ENCODE measurements at regions not wholly inside any gene's neighbourhood (a gene's known extent, or its start where the extent isn't known, plus 50 kb on each side); places are given as distances from the start of the nearest gene placed in this dataset.

DNA sequence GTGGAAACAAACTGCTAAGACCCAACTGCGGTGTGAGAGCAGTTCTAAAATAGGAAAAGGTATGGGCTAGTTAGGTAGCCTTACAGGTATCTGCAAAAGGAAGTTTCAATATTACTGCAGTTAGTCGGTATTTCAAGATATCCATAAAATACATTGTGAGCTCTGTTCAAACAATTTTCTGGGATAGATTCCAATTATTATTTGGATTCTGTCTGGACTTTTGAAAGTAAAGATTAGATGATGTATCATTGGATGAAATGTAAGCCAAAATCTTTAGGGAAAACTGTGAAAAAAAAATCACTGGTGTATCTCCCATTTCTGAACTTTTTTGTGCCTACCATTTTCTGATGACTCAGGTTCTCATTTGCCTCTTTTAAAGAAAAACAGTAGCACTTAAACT, 621.6 kb downstream of the CCER1 start:
- H4K20me1 ChIP-seq (replicated peaks; ENCODE audit: control insufficient read depth, extremely low read depth, insufficient read depth, low read length) = no peaks in the 10 kb centered on the region
- no peaks in the 10 kb centered on the region for H3K79me2 ChIP-seq (ENCODE audit: control insufficient read depth, insufficient read depth, low read length)
- dilution Hi-C loops (cut with MboI; ENCODE audit: extremely low pct_ligation_motif_present, low sequenced_read_pairs) (no loop called here), intact Hi-C loops (cut with micrococcal nuclease) (loop anchor here (10.0 kb wide), 1 partner anchor 521 kb away; no protein-coding TSS in a partner anchor)
- CTCF ChIA-PET = interaction anchor here (0.9 kb wide), 1 partner anchor 12 kb away, joined by 5 read pairs; no protein-coding TSS in a partner anchor
- no peak for TF ChIP-seq MYC (IDR thresholded peaks at IDR 0.05; ENCODE audit: low read depth, low read length)
- no peak overlapping the region for H3K4me3 ChIP-seq (replicated peaks in 1 of 3; ENCODE audit: insufficient read depth in 1 of 3, low read depth in 1 of 3, low read length in 3 of 3)
- no peak overlapping the region for H3K27ac ChIP-seq (ENCODE audit: insufficient read depth, low read depth, low read length)
- BruUV-seq (replicated peaks) = no TSS peak
- POLR2A ChIA-PET = no interaction called here
- H3K4me2 ChIP-seq (ENCODE audit: insufficient read depth, low read length) = no peak overlapping the region
- peaks cover 45% of the 10 kb centered on the region for H3K4me1 ChIP-seq (ENCODE audit: control insufficient read depth, extremely low read depth, insufficient read depth, low read length)
- no peak overlapping the region for H3K9ac ChIP-seq (replicated peaks; ENCODE audit: extremely low read depth, insufficient read depth, low read length)
- no peaks in the 10 kb centered on the region for H3K27me3 ChIP-seq (ENCODE audit: control insufficient read depth in 2 of 2, insufficient read depth in 2 of 2, low read length in 2 of 2)
- H3K36me3 ChIP-seq (ENCODE audit: control insufficient read depth in 2 of 2, extremely low read depth in 1 of 2, insufficient read depth in 2 of 2, low read length in 2 of 2) = no peaks in the 10 kb centered on the region
- no peak for DNase-seq (ENCODE audit: low read depth, low spot score)
- H3K9me3 ChIP-seq (replicated peaks; ENCODE audit: control insufficient read depth, insufficient read depth, low read length) = no peaks in the 10 kb centered on the region
- no peaks in the 10 kb centered on the region for H3K9me1 ChIP-seq (replicated peaks; ENCODE audit: control insufficient read depth, extremely low read depth, insufficient read depth, low read length)
- H2AFZ ChIP-seq (ENCODE audit: low read depth, low read length) = peak overlapping the region; percentile 33
- FAIRE-seq = no peak

DNA sequence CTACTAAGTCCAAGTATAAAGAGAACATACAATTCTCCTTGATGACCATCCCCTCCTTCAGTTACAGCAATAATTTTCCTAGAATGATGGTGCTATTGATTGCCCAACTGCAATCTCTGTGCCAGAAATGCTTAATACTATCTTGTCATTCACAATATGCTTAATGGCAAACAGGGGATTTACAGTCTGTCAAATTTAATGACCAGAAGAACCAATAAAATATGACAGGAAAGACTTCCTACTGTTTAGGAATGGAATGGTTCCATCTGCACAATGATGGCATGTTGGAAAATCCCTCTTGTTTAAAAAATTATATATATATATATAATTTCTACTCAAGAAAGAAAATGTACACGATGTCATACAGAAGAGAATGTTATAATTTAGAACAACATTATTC, 623.2 kb downstream of the CCER1 start:
- intact Hi-C loops (cut with micrococcal nuclease) = loop anchor here (2.0 to 10.0 kb wide), 3 partner anchors 39 to 523 kb away; no protein-coding TSS in a partner anchor
- Histone ChIP-seq H3K4me2 (ENCODE audit: insufficient read depth, low read length) (no peak overlapping the region), H3K36me3 (ENCODE audit: control insufficient read depth in 2 of 2, extremely low read depth in 1 of 2, insufficient read depth in 2 of 2, low read length in 2 of 2) (no peaks in the 10 kb centered on the region), H3K9ac (replicated peaks; ENCODE audit: extremely low read depth, insufficient read depth, low read length) (no peak overlapping the region), H3K4me3 (replicated peaks in 1 of 3; ENCODE audit: insufficient read depth in 1 of 3, low read depth in 1 of 3, low read length in 3 of 3) (no peak overlapping the region), H3K9me1 (replicated peaks; ENCODE audit: control insufficient read depth, extremely low read depth, insufficient read depth, low read length) (no peaks in the 10 kb centered on the region), H2AFZ (ENCODE audit: low read depth, low read length) (no peak overlapping the region), H4K20me1 (replicated peaks; ENCODE audit: control insufficient read depth, extremely low read depth, insufficient read depth, low read length) (no peaks in the 10 kb centered on the region), H3K27me3 (ENCODE audit: control insufficient read depth in 2 of 2, insufficient read depth in 2 of 2, low read length in 2 of 2) (no peaks in the 10 kb centered on the region), H3K79me2 (ENCODE audit: control insufficient read depth, insufficient read depth, low read length) (no peaks in the 10 kb centered on the region), H3K4me1 (ENCODE audit: control insufficient read depth, extremely low read depth, insufficient read depth, low read length) (peaks cover 61% of the 10 kb centered on the region), H3K9me3 (replicated peaks; ENCODE audit: control insufficient read depth, insufficient read depth, low read length) (no peaks in the 10 kb centered on the region), H3K27ac (ENCODE audit: insufficient read depth, low read depth, low read length) (peak overlapping the region; percentile 85)
- no peak for FAIRE-seq
- ChIA-PET POLR2A (no interaction called here), CTCF (no interaction called here)
- dilution Hi-C loops (cut with MboI; ENCODE audit: extremely low pct_ligation_motif_present, low sequenced_read_pairs) = no loop called here
- no TSS peak for BruUV-seq (replicated peaks)
- TF ChIP-seq EZH2 (IDR thresholded peaks at IDR 0.05; ENCODE audit: borderline replicate concordance, low read depth, low read length, severe bottlenecking) (no peak), POLR2AphosphoS5 (IDR thresholded peaks at IDR 0.05; ENCODE audit: insufficient read depth, low read depth, low read length) (no peak), GATA2 (IDR thresholded peaks at IDR 0.05; ENCODE audit: insufficient read depth, insufficient read length, low read depth, low read length) (no peak), JUN (IDR thresholded peaks at IDR 0.05; ENCODE audit: borderline replicate concordance, insufficient read depth, insufficient read length, low read depth) (no peak), CTCF (IDR thresholded peaks at IDR 0.05; ENCODE audit: extremely low read depth in 1 of 2, insufficient read depth in 1 of 2, low read depth in 1 of 2, low read length in 2 of 2) (no peak)
- peak; percentile 29 for DNase-seq (ENCODE audit: low read depth, low spot score)
